CD4-positive, alpha-beta memory T cell (primary cell): ENCODE measurements at regions not wholly inside any gene's neighbourhood (a gene's known extent, or its start where the extent isn't known, plus 50 kb on each side); places are given as distances from the start of the nearest gene placed in this dataset.
"Not testable (repeated sequence)": the region's sequence is repeated elsewhere in the genome, so short reads cannot be mapped to it uniquely, and the experiment has no call there.

Experiments used
- CTCF ChIA-PET: fragments of 350-600 bp; sonication (Branson Sonifier 250); formaldehyde crosslinking; loops from one replicate; lab custom pipeline; 2021; ENCODE audit warnings: inconsistent platforms; ENCODE audit not compliant: partially characterized antibody; lab: Charles Lee
- POLR2A ChIA-PET: fragments of 350-600 bp; sonication (Branson Sonifier 250); formaldehyde crosslinking; loops from one replicate; lab custom pipeline; 2021; ENCODE audit not compliant: partially characterized antibody; lab: Charles Lee
- DNase-seq, 5 donors: peaks; one replicate each; pipeline versions ENCODE4 v3.0.0 to v3.0.0-alpha.2; 2020 to 2022; ENCODE audit warnings: mixed read lengths in 1 of 5
- H3K27ac ChIP-seq: one replicate; pipeline ENCODE4 v1.7.0; 2013; ENCODE audit warnings: low read depth, low read length
- H3K27me3 ChIP-seq: 2 replicates; pipeline ENCODE4 v1.7.0; 2013; ENCODE audit warnings: mild to moderate bottlenecking, low read length, moderate library complexity; ENCODE audit not compliant: insufficient read depth
- H3K36me3 ChIP-seq: 2 replicates; pipeline ENCODE4 v1.7.0; 2013; ENCODE audit warnings: mild to moderate bottlenecking, low read length, moderate library complexity; ENCODE audit not compliant: insufficient read depth
- H3K4me1 ChIP-seq: 2 replicates; pipeline ENCODE4 v1.7.0; 2013; ENCODE audit warnings: mild to moderate bottlenecking, low read length, moderate library complexity; ENCODE audit not compliant: insufficient read depth
- H3K4me3 ChIP-seq, 2 donors: one replicate each; pipeline ENCODE4 v1.7.0; 2013; ENCODE audit warnings: low read length in 2 of 2, mild to moderate bottlenecking in 1 of 2
- H3K9me3 ChIP-seq, 2 donors: one replicate each; pipeline ENCODE4 v1.7.0; 2013; ENCODE audit warnings: low read length in 2 of 2, control low read depth in 1 of 2; ENCODE audit not compliant: control insufficient read depth in 1 of 2
- H3K27ac Mint-ChIP-seq, 7 donors: one replicate each; pipeline ENCODE4 v1.8.0; 2020 to 2021; ENCODE audit warnings: mixed read lengths in 7 of 7, mild to moderate bottlenecking in 6 of 7, inconsistent platforms in 3 of 7, moderate library complexity in 3 of 7
- H3K27me3 Mint-ChIP-seq, 2 donors: one replicate each; pipeline ENCODE4 v1.8.0; 2020 to 2021; ENCODE audit warnings: mixed read lengths in 2 of 2
- H3K36me3 Mint-ChIP-seq, 2 donors: one replicate each; pipeline ENCODE4 v1.8.0; 2020 to 2021; ENCODE audit warnings: mixed read lengths in 2 of 2, inconsistent platforms in 1 of 2, mild to moderate bottlenecking in 1 of 2
- H3K4me1 Mint-ChIP-seq, 4 donors: one replicate each; pipeline ENCODE4 v1.8.0; 2020 to 2021; ENCODE audit warnings: mixed read lengths in 4 of 4, mild to moderate bottlenecking in 1 of 4
- H3K4me3 Mint-ChIP-seq, 8 donors: one replicate each; pipeline ENCODE4 v1.8.0; 2020 to 2021; ENCODE audit warnings: mixed read lengths in 8 of 8, mild to moderate bottlenecking in 7 of 8, moderate library complexity in 6 of 8, inconsistent platforms in 3 of 8
- H3K9me3 Mint-ChIP-seq, 8 donors: one replicate each; pipeline ENCODE4 v1.8.0; 2020 to 2021; ENCODE audit warnings: mixed read lengths in 8 of 8, mild to moderate bottlenecking in 5 of 8, inconsistent platforms in 3 of 8, moderate library complexity in 1 of 8
- intact Hi-C: fragments of 100-400 bp; cut with micrococcal nuclease; formaldehyde crosslinking; loops from one replicate; pipeline ENCODE4 v1.15.1; 2023

GRCh38 chr11:29445191-29445590, 571.6 kb downstream of the KCNA4 start:
- H3K27ac ChIP-seq, H3K4me1 ChIP-seq, DNase-seq, intact Hi-C loops, H3K27me3 Mint-ChIP-seq, H3K4me3 ChIP-seq, CTCF ChIA-PET, POLR2A ChIA-PET, H3K27ac Mint-ChIP-seq, H3K36me3 ChIP-seq, H3K36me3 Mint-ChIP-seq, H3K4me3 Mint-ChIP-seq, H3K4me1 Mint-ChIP-seq, H3K27me3 ChIP-seq, H3K9me3 ChIP-seq: not testable (repeated sequence)
- peaks cover 0 to 18% (median 4%) of the 10 kb centered on the region in 8 donors for H3K9me3 Mint-ChIP-seq

GRCh38 chr11:29438815-29439214, 578.0 kb downstream of the KCNA4 start:
- ChIA-PET POLR2A (no interaction called here), CTCF (no interaction called here)
- H3K27ac ChIP-seq: no peak overlapping the region
- H3K9me3 ChIP-seq: no peaks in the 10 kb centered on the region
- Mint-ChIP-seq H3K4me3 (no peak overlapping the region), H3K27me3 (no peaks in the 10 kb centered on the region), H3K27ac (no peak overlapping the region), H3K36me3 (no peaks in the 10 kb centered on the region), H3K4me1 (no peaks in the 10 kb centered on the region), H3K9me3 (peaks cover 0 to 10% (median 1%) of the 10 kb centered on the region in 8 donors)
- no peaks in the 10 kb centered on the region for H3K36me3 ChIP-seq
- intact Hi-C loops: no loop called here
- H3K27me3 ChIP-seq: no peaks in the 10 kb centered on the region
- no peak for DNase-seq
- H3K4me1 ChIP-seq: no peaks in the 10 kb centered on the region
- no peak overlapping the region for H3K4me3 ChIP-seq

GRCh38 chr11:29435421-29435820, 581.4 kb downstream of the KCNA4 start:
- no peak overlapping the region for H3K4me3 Mint-ChIP-seq
- no peak for DNase-seq
- H3K4me1 Mint-ChIP-seq: no peaks in the 10 kb centered on the region
- Histone ChIP-seq H3K36me3 (no peaks in the 10 kb centered on the region), H3K4me1 (no peaks in the 10 kb centered on the region), H3K27me3 (no peaks in the 10 kb centered on the region), H3K9me3 (no peaks in the 10 kb centered on the region), H3K4me3 (no peak overlapping the region), H3K27ac (no peak overlapping the region)
- no peak overlapping the region for H3K27ac Mint-ChIP-seq
- H3K27me3 Mint-ChIP-seq: no peaks in the 10 kb centered on the region
- intact Hi-C loops: no loop called here
- ChIA-PET POLR2A (no interaction called here), CTCF (no interaction called here)
- H3K36me3 Mint-ChIP-seq: no peaks in the 10 kb centered on the region
- peaks cover 0 to 6% (median under 1%) of the 10 kb centered on the region in 8 donors for H3K9me3 Mint-ChIP-seq

- Mint-ChIP-seq H3K27me3 (no peaks in the 10 kb centered on the region), H3K36me3 (no peaks in the 10 kb centered on the region), H3K27ac (no peak overlapping the region), H3K4me3 (no peak overlapping the region), H3K9me3 (peaks cover 0 to 7% (median 2%) of the 10 kb centered on the region in 8 donors), H3K4me1 (no peaks in the 10 kb centered on the region)
- no peak for DNase-seq
- CTCF ChIA-PET: no interaction called here
- POLR2A ChIA-PET: no interaction called here
- no peak overlapping the region for H3K4me3 ChIP-seq
- H3K9me3 ChIP-seq: no peaks in the 10 kb centered on the region
- no peaks in the 10 kb centered on the region for H3K27me3 ChIP-seq
- no peaks in the 10 kb centered on the region for H3K4me1 ChIP-seq
- no peak overlapping the region for H3K27ac ChIP-seq
- H3K36me3 ChIP-seq: no peaks in the 10 kb centered on the region
- intact Hi-C loops: no loop called here
Observed at GRCh38 chr11:29432719-29433325, 584.0 kb downstream of the KCNA4 start.

- Histone ChIP-seq H3K4me1 (no peaks in the 10 kb centered on the region), H3K4me3 (no peak overlapping the region), H3K9me3 (no peaks in the 10 kb centered on the region), H3K27me3 (no peaks in the 10 kb centered on the region), H3K27ac (no peak overlapping the region), H3K36me3 (no peaks in the 10 kb centered on the region)
- Mint-ChIP-seq H3K36me3 (no peaks in the 10 kb centered on the region), H3K27me3 (no peaks in the 10 kb centered on the region), H3K4me1 (no peaks in the 10 kb centered on the region), H3K4me3 (no peak overlapping the region), H3K27ac (no peak overlapping the region), H3K9me3 (peaks cover 0 to 6% (median 3%) of the 10 kb centered on the region in 8 donors)
- intact Hi-C loops: no loop called here
- no peak for DNase-seq
- CTCF ChIA-PET: no interaction called here
- POLR2A ChIA-PET: no interaction called here
Observed at GRCh38 chr11:29405305-29405704, 611.5 kb downstream of the KCNA4 start.

GRCh38 chr11:29395555-29396072, 621.2 kb downstream of the KCNA4 start:
- no peak overlapping the region for H3K4me3 ChIP-seq
- Mint-ChIP-seq H3K4me1 (no peaks in the 10 kb centered on the region), H3K36me3 (no peaks in the 10 kb centered on the region), H3K27ac (no peak overlapping the region), H3K4me3 (no peak overlapping the region), H3K9me3 (peaks cover 2 to 24% (median 11%) of the 10 kb centered on the region in 8 donors), H3K27me3 (no peaks in the 10 kb centered on the region)
- H3K36me3 ChIP-seq: no peaks in the 10 kb centered on the region
- no peaks in the 10 kb centered on the region for H3K27me3 ChIP-seq
- no peak for DNase-seq
- CTCF ChIA-PET: no interaction called here
- intact Hi-C loops: no loop called here
- H3K9me3 ChIP-seq: no peaks in the 10 kb centered on the region
- no peak overlapping the region for H3K27ac ChIP-seq
- POLR2A ChIA-PET: no interaction called here
- H3K4me1 ChIP-seq: no peaks in the 10 kb centered on the region

GRCh38 chr11:29389793-29390192, 627.0 kb downstream of the KCNA4 start:
- H3K27me3 Mint-ChIP-seq: no peaks in the 10 kb centered on the region
- CTCF ChIA-PET: no interaction called here
- Histone ChIP-seq H3K4me3 (no peak overlapping the region), H3K36me3 (no peaks in the 10 kb centered on the region), H3K4me1 (no peaks in the 10 kb centered on the region), H3K9me3 (no peaks in the 10 kb centered on the region), H3K27ac (no peak overlapping the region), H3K27me3 (no peaks in the 10 kb centered on the region)
- H3K9me3 Mint-ChIP-seq: peaks cover 0 to 12% (median 8%) of the 10 kb centered on the region in 8 donors
- H3K4me3 Mint-ChIP-seq: no peak overlapping the region
- no peak for DNase-seq
- intact Hi-C loops: no loop called here
- POLR2A ChIA-PET: no interaction called here
- H3K4me1 Mint-ChIP-seq: no peaks in the 10 kb centered on the region
- H3K27ac Mint-ChIP-seq: no peak overlapping the region
- no peaks in the 10 kb centered on the region for H3K36me3 Mint-ChIP-seq
